ENCODE measurements at regions not wholly inside any gene's neighbourhood (a gene's known extent, or its start where the extent isn't known, plus 50 kb on each side); places are given as distances from the start of the nearest gene placed in this dataset.

DNA sequence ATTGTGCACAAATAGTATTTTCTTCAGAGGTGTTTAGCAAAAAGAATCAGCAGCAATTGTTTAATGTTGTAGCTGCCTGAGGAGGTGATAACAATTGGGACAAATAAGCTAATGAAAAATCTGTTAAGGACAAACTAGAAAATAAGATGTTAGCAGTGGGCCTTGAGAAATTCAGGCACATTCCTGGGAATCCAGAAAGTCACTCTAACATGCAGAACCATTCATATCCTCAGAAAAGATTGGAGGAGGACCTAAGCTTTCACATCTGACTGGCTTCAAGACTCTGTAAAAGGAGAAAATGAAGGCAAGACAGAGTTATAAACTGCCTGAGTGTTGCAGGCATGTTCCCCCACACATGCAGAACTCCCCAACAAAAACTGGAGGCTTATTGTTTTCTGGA, 353.5 kb upstream of the RGPD4 start:
- H4K20me1 ChIP-seq (ENCODE audit: control insufficient read depth, insufficient read depth, low read length, poor library complexity, severe bottlenecking) = no peaks in the 10 kb centered on the region
- Mint-ChIP-seq H3K4me3 (no peak overlapping the region), H3K9me3 (ENCODE audit: insufficient read depth) (peaks cover 9% of the 10 kb centered on the region), H3K27ac (no peak overlapping the region), H3K4me1 (no peaks in the 10 kb centered on the region), H3K27me3 (no peaks in the 10 kb centered on the region)
- DNase-seq (no peak), ATAC-seq (ENCODE audit: low read depth) (no peak)
- no peak overlapping the region for H3K9ac ChIP-seq (ENCODE audit: low read length)
- no peaks in the 10 kb centered on the region for H3K4me1 ChIP-seq (ENCODE audit: control insufficient read depth in 2 of 2, insufficient read depth in 2 of 2, low read length in 2 of 2)
- no peaks in the 10 kb centered on the region for H3K27me3 ChIP-seq (replicated peaks in 1 of 4; ENCODE audit: control extremely low read depth in 1 of 4, control insufficient read depth in 3 of 4, insufficient read depth in 4 of 4, low read length in 3 of 4)
- intact Hi-C loops (cut with micrococcal nuclease) = no loop called here
- H3K27ac ChIP-seq (ENCODE audit: low read length in 2 of 2) = no peak overlapping the region
- no peaks in the 10 kb centered on the region for H3K36me3 ChIP-seq (replicated peaks in 1 of 2; ENCODE audit: control extremely low read depth in 1 of 2, control insufficient read depth in 1 of 2, extremely low read depth in 1 of 2, insufficient read depth in 2 of 2, low read length in 1 of 2)
- H3K4me2 ChIP-seq (replicated peaks; ENCODE audit: low read depth, low read length, poor library complexity, severe bottlenecking) = no peak overlapping the region
- no peak for TF ChIP-seq EZH2 (IDR thresholded peaks at IDR 0.05; ENCODE audit: borderline replicate concordance, insufficient read depth, low read depth, low read length, poor library complexity, severe bottlenecking)
- TF ChIP-seq, protein P1, sequence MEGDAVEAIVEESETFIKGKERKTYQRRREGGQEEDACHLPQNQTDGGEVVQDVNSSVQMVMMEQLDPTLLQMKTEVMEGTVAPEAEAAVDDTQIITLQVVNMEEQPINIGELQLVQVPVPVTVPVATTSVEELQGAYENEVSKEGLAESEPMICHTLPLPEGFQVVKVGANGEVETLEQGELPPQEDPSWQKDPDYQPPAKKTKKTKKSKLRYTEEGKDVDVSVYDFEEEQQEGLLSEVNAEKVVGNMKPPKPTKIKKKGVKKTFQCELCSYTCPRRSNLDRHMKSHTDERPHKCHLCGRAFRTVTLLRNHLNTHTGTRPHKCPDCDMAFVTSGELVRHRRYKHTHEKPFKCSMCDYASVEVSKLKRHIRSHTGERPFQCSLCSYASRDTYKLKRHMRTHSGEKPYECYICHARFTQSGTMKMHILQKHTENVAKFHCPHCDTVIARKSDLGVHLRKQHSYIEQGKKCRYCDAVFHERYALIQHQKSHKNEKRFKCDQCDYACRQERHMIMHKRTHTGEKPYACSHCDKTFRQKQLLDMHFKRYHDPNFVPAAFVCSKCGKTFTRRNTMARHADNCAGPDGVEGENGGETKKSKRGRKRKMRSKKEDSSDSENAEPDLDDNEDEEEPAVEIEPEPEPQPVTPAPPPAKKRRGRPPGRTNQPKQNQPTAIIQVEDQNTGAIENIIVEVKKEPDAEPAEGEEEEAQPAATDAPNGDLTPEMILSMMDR (IDR thresholded peaks at IDR 0.05) = no peak
- CTCF ChIA-PET = no interaction called here
- H3K9me3 ChIP-seq (ENCODE audit: control extremely low read depth in 1 of 3, control insufficient read depth in 2 of 3, insufficient read depth in 1 of 3, low read length in 2 of 3) = peaks cover 0 to 17% (median 0%) of the 10 kb centered on the region in 3 donors
- H3K4me3 ChIP-seq (ENCODE audit: control extremely low read depth in 1 of 5, extremely low read depth in 1 of 5, insufficient read depth in 1 of 5, low read depth in 2 of 5, low read length in 4 of 5) = no peak overlapping the region
- no peaks in the 10 kb centered on the region for H3K79me2 ChIP-seq (ENCODE audit: control insufficient read depth, insufficient read depth, low read length)
- POLR2A ChIA-PET = no interaction called here
- H2AFZ ChIP-seq (ENCODE audit: insufficient read depth, low read depth, low read length, poor library complexity, severe bottlenecking) = no peak overlapping the region

DNA sequence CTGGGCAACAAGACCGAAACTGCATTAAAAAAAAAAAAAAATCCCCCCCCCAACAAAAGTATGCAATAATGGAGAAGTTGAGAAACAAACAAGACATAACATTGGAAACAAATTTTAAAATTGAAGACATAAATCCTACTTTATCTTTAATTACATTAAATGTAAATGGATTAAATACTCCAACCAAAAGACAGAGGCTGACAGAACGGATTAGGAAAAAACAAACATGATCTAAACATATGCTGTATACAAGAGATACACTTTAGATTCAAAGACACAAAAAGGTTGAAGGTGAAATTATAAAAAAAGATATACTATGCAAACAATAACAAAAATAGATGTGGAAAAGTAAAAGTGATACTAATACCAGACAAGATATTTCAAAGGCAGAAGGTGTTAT, 350.8 kb upstream of the RGPD4 start:
- Histone ChIP-seq H3K27ac (ENCODE audit: low read length in 2 of 2) (no peak overlapping the region), H3K4me1 (ENCODE audit: control insufficient read depth in 2 of 2, insufficient read depth in 2 of 2, low read length in 2 of 2) (no peaks in the 10 kb centered on the region), H3K4me2 (replicated peaks; ENCODE audit: low read depth, low read length, poor library complexity, severe bottlenecking) (no peak overlapping the region), H3K9me3 (ENCODE audit: control extremely low read depth in 1 of 3, control insufficient read depth in 2 of 3, insufficient read depth in 1 of 3, low read length in 2 of 3) (peaks cover 0 to 4% (median 0%) of the 10 kb centered on the region in 3 donors), H3K27me3 (replicated peaks in 1 of 4; ENCODE audit: control extremely low read depth in 1 of 4, control insufficient read depth in 3 of 4, insufficient read depth in 4 of 4, low read length in 3 of 4) (no peaks in the 10 kb centered on the region), H3K79me2 (ENCODE audit: control insufficient read depth, insufficient read depth, low read length) (no peaks in the 10 kb centered on the region), H2AFZ (ENCODE audit: insufficient read depth, low read depth, low read length, poor library complexity, severe bottlenecking) (no peak overlapping the region), H3K4me3 (ENCODE audit: control extremely low read depth in 1 of 5, extremely low read depth in 1 of 5, insufficient read depth in 1 of 5, low read depth in 2 of 5, low read length in 4 of 5) (no peak overlapping the region), H3K36me3 (replicated peaks in 1 of 2; ENCODE audit: control extremely low read depth in 1 of 2, control insufficient read depth in 1 of 2, extremely low read depth in 1 of 2, insufficient read depth in 2 of 2, low read length in 1 of 2) (no peaks in the 10 kb centered on the region), H3K9ac (ENCODE audit: low read length) (no peak overlapping the region), H4K20me1 (ENCODE audit: control insufficient read depth, insufficient read depth, low read length, poor library complexity, severe bottlenecking) (no peaks in the 10 kb centered on the region)
- CTCF ChIA-PET = no interaction called here
- intact Hi-C loops (cut with micrococcal nuclease) = no loop called here
- WGBS (ENCODE audit: insufficient coverage) = no CpG with 5 or more reads among the region's 2 CpGs
- H3K4me1 Mint-ChIP-seq = no peaks in the 10 kb centered on the region
- DNase-seq (no peak), ATAC-seq (ENCODE audit: low read depth) (no peak)
- no peaks in the 10 kb centered on the region for H3K27me3 Mint-ChIP-seq
- H3K4me3 Mint-ChIP-seq = no peak overlapping the region
- no peak overlapping the region for H3K27ac Mint-ChIP-seq
- peaks cover 6% of the 10 kb centered on the region for H3K9me3 Mint-ChIP-seq (ENCODE audit: insufficient read depth)
- TF ChIP-seq, protein P1 (IDR thresholded peaks at IDR 0.05) = no peak
- TF ChIP-seq EZH2 (IDR thresholded peaks at IDR 0.05; ENCODE audit: borderline replicate concordance, insufficient read depth, low read depth, low read length, poor library complexity, severe bottlenecking) = no peak
- POLR2A ChIA-PET = no interaction called here

Data from B cell (primary cell).